ENCODE measurements at regions not wholly inside any gene's neighbourhood (a gene's known extent, or its start where the extent isn't known, plus 50 kb on each side); places are given as distances from the start of the nearest gene placed in this dataset.

DNA sequence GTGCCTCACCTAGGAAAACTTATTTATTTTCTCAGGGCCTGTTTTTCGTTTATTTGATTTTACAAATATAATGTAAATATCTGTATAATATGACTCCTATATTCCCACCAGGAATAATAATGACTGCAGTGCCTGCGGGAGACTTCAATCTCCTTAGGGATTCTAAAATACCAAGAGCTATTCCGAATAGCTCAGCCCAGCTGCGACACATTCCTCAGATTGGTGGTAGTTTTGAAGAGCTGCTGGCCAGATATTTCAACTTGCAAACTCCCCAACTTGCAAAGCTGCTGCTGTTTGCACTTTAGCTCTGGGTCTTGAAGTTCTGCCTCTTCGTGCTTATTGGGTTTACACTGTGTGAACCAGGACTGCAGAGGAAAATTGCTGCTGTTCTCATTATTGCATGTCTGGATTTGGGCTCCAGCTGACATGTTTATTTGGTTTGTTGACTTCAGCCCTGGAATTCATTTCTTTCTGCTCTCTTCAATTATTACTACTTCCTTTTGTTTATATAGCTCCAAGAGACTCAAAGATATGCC, 480.2 kb upstream of the CHST9 start:
- Histone ChIP-seq H3K9me3 (no peaks in the 10 kb centered on the region), H3K36me3 (no peaks in the 10 kb centered on the region), H3K4me1 (no peaks in the 10 kb centered on the region), H3K27ac (no peak overlapping the region), H3K27me3 (no peaks in the 10 kb centered on the region), H3K4me3 (no peak overlapping the region)
- intact Hi-C loops (cut with DNase I): no loop called here
- DNase-seq (no peak), ATAC-seq (no peak)
- TF ChIP-seq, protein P1, sequence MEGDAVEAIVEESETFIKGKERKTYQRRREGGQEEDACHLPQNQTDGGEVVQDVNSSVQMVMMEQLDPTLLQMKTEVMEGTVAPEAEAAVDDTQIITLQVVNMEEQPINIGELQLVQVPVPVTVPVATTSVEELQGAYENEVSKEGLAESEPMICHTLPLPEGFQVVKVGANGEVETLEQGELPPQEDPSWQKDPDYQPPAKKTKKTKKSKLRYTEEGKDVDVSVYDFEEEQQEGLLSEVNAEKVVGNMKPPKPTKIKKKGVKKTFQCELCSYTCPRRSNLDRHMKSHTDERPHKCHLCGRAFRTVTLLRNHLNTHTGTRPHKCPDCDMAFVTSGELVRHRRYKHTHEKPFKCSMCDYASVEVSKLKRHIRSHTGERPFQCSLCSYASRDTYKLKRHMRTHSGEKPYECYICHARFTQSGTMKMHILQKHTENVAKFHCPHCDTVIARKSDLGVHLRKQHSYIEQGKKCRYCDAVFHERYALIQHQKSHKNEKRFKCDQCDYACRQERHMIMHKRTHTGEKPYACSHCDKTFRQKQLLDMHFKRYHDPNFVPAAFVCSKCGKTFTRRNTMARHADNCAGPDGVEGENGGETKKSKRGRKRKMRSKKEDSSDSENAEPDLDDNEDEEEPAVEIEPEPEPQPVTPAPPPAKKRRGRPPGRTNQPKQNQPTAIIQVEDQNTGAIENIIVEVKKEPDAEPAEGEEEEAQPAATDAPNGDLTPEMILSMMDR (IDR thresholded peaks at IDR 0.05): no peak

DNA sequence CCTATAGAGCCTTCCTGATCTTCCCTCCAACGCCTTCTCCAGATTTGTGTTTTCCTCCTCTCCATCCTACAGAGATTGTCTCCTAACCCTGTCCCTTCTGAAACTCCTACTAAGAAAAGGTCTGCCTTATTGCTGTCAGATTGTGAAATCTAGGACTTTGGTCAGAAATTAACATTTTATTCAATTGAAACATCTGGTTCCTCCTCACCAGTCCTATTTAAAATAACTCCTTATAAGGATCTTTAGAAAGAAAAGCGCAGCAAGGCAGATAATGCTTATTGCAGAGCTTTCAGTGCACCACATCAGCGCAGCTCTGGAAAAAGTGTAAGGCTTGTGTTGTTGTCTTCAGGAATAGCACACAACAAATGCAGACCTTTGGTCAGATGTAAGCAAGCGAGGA, 477.8 kb upstream of the CHST9 start:
- no peaks in the 10 kb centered on the region for H3K27me3 ChIP-seq
- TF ChIP-seq, protein P1 (IDR thresholded peaks at IDR 0.05): no peak
- no peak overlapping the region for H3K4me3 ChIP-seq
- DNase-seq (no peak), ATAC-seq (no peak)
- intact Hi-C loops (cut with DNase I): no loop called here
- H3K9me3 ChIP-seq: no peaks in the 10 kb centered on the region
- H3K27ac ChIP-seq: no peak overlapping the region
- no peaks in the 10 kb centered on the region for H3K36me3 ChIP-seq
- H3K4me1 ChIP-seq: no peaks in the 10 kb centered on the region

DNA sequence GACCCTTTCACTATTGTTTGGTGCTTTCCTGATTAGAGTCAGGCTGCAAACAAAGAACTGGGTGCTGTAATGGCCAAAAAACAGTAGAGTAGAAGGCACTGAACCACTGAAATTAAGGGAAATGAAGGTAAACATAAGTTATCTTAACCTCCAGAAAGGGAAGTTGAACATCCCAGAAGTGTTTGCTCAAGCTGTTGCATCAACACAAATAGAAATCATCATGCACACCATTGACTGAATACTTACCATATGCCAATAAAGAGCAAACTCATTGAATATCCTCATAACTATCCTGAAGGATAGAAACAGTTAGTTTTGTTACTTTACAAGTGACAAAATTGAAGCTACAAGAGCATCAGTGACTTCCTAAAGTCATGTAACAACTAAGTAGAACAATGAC, 477.4 kb upstream of the CHST9 start:
- ATAC-seq: no peak
- Histone ChIP-seq H3K27me3 (no peaks in the 10 kb centered on the region), H3K4me3 (no peak overlapping the region), H3K4me1 (no peaks in the 10 kb centered on the region), H3K36me3 (no peaks in the 10 kb centered on the region), H3K27ac (no peak overlapping the region), H3K9me3 (no peaks in the 10 kb centered on the region)
- no peak for DNase-seq
- intact Hi-C loops (cut with DNase I): no loop called here
- TF ChIP-seq, protein P1 (IDR thresholded peaks at IDR 0.05): no peak

DNA sequence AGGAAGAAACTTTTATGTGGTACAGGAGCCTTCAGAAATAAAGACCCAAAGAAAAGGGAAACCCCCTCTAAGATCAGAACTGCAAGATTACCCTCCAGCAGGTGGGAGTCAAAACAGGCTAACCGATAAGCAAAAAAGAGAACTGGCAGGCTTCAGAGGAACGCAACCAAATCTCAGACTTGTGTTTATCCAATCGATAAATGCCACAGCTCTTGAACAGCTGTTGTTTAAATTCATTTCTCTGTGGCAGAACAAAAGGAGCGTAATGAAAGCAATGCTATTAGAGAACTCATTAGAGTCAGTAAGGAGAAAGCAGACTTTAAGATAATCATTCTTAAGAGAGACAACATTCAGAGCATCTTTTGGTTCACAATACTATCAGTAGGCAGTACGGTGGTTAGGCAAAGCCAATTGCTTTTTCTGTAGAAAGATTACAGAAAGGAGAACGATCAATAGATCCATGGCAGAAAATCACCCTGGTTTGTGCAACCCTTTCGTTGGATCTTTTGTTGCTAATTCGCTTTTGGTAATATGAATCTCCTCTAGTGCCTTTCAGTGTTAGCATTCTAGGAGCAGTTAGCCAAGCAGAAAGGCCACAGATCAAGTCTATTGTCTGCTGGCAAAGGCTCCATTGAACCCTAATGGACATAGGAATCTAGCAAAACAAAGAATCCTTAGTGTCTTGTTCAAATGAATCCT, 476.4 kb upstream of the CHST9 start:
- ATAC-seq (no peak), DNase-seq (no peak)
- intact Hi-C loops (cut with DNase I): no loop called here
- Histone ChIP-seq H3K4me3 (no peak overlapping the region), H3K36me3 (no peaks in the 10 kb centered on the region), H3K4me1 (no peaks in the 10 kb centered on the region), H3K9me3 (no peaks in the 10 kb centered on the region), H3K27ac (no peak overlapping the region), H3K27me3 (no peaks in the 10 kb centered on the region)
- TF ChIP-seq, protein P1 (IDR thresholded peaks at IDR 0.05): no peak

DNA sequence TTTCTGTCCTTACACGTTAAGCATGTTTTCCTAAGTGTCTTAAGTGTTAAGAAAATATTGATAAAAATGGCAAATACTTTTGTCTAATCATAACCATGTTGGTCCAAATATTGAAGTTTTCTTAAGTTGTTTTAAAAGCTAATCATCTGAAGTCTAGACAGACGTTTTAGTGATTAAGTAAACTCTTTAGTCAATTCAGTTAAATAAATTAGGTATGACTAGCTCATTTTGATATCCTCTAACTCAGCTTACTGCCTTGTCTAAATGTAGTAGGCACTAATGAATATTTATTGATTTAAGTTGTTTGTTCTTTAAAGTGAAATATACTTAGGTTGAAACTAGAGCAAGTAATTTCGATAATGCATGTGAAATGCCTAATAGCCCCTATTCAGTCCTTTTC, 471.8 kb upstream of the CHST9 start:
- Histone ChIP-seq H3K4me1 (no peaks in the 10 kb centered on the region), H3K9me3 (no peaks in the 10 kb centered on the region), H3K36me3 (no peaks in the 10 kb centered on the region), H3K27me3 (no peaks in the 10 kb centered on the region), H3K4me3 (no peak overlapping the region), H3K27ac (no peak overlapping the region)
- no peak for DNase-seq
- ATAC-seq: no peak
- TF ChIP-seq, protein P1 (IDR thresholded peaks at IDR 0.05): no peak
- intact Hi-C loops (cut with DNase I): no loop called here
